HG03095 (cell line): ENCODE measurements at regions not wholly inside any gene's neighbourhood (a gene's known extent, or its start where the extent isn't known, plus 50 kb on each side); places are given as distances from the start of the nearest gene placed in this dataset.

Experiments
- ATAC-seq: cut with Tn5 transposase; IDR thresholded peaks from one replicate; pipeline ENCODE4 v1.9.1; 2021; ENCODE audit warnings: moderate library complexity; ENCODE audit not compliant: unreplicated experiment

GRCh38 chr5:56466136-56466816 is 233.1 kb upstream of the ANKRD55 start:
- ATAC-seq: no peak

- no peak for ATAC-seq
Observed at GRCh38 chr5:56465769-56466135, 232.6 kb upstream of the ANKRD55 start.

GRCh38 chr5:56464935-56465768 is 232.0 kb upstream of the ANKRD55 start:
- ATAC-seq: no peak

GRCh38 chr5:56463944-56464571 is 230.9 kb upstream of the ANKRD55 start:
- no peak for ATAC-seq

- ATAC-seq: no peak
Observed at GRCh38 chr5:56461584-56461983, 228.5 kb upstream of the ANKRD55 start.

GRCh38 chr5:56460681-56461191 is 227.6 kb upstream of the ANKRD55 start:
- no peak for ATAC-seq

- no peak for ATAC-seq
Observed at GRCh38 chr5:56460195-56460546, 227.0 kb upstream of the ANKRD55 start.

GRCh38 chr5:56459394-56460194 is 226.5 kb upstream of the ANKRD55 start:
- no peak for ATAC-seq

GRCh38 chr5:56457887-56458812 is 225.0 kb upstream of the ANKRD55 start:
- no peak for ATAC-seq

GRCh38 chr5:56456002-56456401 is 222.9 kb upstream of the ANKRD55 start:
- no peak for ATAC-seq

GRCh38 chr5:56455417-56455816 is 222.3 kb upstream of the ANKRD55 start:
- no peak for ATAC-seq

GRCh38 chr5:56454219-56454862 is 221.2 kb upstream of the ANKRD55 start:
- no peak for ATAC-seq

GRCh38 chr5:56451742-56452141 is 218.6 kb upstream of the ANKRD55 start:
- ATAC-seq: no peak

- ATAC-seq: no peak
Observed at GRCh38 chr5:56450766-56451165, 217.6 kb upstream of the ANKRD55 start.

- ATAC-seq: no peak
Observed at GRCh38 chr5:56449071-56449640, 216.0 kb upstream of the ANKRD55 start.

- no peak for ATAC-seq
Observed at GRCh38 chr5:56447656-56448055, 214.5 kb upstream of the ANKRD55 start.

GRCh38 chr5:56447232-56447631 is 214.1 kb upstream of the ANKRD55 start:
- ATAC-seq: no peak

- no peak for ATAC-seq
Observed at GRCh38 chr5:56446728-56447127, 213.6 kb upstream of the ANKRD55 start.

GRCh38 chr5:56443826-56444225 is 210.7 kb upstream of the ANKRD55 start:
- no peak for ATAC-seq
